ENCODE measurements at regions not wholly inside any gene's neighbourhood (a gene's known extent, or its start where the extent isn't known, plus 50 kb on each side); places are given as distances from the start of the nearest gene placed in this dataset.

- no peak for TF ChIP-seq CTCF (conservative IDR thresholded peaks at IDR 0.05; ENCODE audit: low read depth in 2 of 2)
- no peak for TF ChIP-seq EZH2 (IDR thresholded peaks at IDR 0.05; ENCODE audit: low read depth, unreplicated experiment)
- no peak for TF ChIP-seq POLR2AphosphoS5 (IDR thresholded peaks at IDR 0.05; ENCODE audit: low read depth)
- TF ChIP-seq ZNF331 (CRISPR knock-in tag; IDR thresholded peaks at IDR 0.05; ENCODE audit: low read depth), result no peak
- no peak for TF ChIP-seq REST (IDR thresholded peaks at IDR 0.05; ENCODE audit: unreplicated experiment)
- no peak for TF ChIP-seq CREB1 (CRISPR knock-in tag; IDR thresholded peaks at IDR 0.05; ENCODE audit: low read depth)
- TF ChIP-seq EZH2phosphoT487 (IDR thresholded peaks at IDR 0.05; ENCODE audit: unreplicated experiment), result no peak
Observed at GRCh38 chr9:111736714-111737113, 58.0 kb downstream of the SHOC1 start.

Data from GM23338 (cell line).